ENCODE measurements at regions not wholly inside any gene's neighbourhood (a gene's known extent, or its start where the extent isn't known, plus 50 kb on each side); places are given as distances from the start of the nearest gene placed in this dataset.
"Not testable (repeated sequence)": the region's sequence is repeated elsewhere in the genome, so short reads cannot be mapped to it uniquely, and the experiment has no call there.

DNA sequence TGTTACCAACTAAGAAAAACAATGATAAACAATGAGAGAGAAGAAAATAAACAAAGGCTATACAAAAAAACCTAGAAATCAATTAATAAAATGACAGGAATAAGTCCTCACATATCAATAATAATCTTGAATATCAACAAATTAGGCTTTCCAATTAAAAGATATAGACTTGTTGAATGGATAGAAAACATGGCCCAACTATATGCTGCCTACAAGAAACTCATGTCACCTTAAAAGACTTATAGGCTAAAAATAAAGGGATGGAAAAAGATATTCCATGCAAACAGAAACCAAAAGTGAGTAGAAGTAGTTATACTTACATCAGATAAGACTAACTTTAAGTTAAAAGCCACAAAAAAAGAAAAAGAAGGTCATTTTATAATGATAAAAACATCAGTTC lies 183.9 kb downstream of the MYRFL start:
- DNase-seq (ENCODE audit: low read depth in 2 of 2), result no peak

- DNase-seq (ENCODE audit: low read depth in 2 of 2), result no peak
Observed at GRCh38 chr12:70011353-70011752, 186.3 kb downstream of the MYRFL start.

DNA sequence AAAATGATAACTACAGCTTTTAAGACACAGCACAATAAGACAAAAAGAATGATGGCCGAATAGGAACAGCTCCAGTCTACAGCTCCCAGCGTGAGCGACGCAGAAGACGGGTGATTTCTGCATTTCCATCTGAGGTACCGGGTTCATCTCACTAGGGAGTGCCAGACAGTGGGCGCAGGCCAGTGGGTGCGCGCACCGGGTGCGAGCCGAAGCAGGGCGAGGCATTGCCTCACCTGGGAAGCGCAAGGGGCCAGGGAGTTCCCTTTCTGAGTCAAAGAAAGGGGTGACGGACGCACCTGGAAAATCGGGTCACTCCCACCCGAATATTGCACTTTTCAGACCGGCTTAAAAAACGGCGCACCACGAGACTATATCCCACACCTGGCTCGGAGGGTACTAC lies 188.0 kb downstream of the MYRFL start:
- DNase-seq (ENCODE audit: low read depth in 2 of 2), result not testable (repeated sequence)

DNA sequence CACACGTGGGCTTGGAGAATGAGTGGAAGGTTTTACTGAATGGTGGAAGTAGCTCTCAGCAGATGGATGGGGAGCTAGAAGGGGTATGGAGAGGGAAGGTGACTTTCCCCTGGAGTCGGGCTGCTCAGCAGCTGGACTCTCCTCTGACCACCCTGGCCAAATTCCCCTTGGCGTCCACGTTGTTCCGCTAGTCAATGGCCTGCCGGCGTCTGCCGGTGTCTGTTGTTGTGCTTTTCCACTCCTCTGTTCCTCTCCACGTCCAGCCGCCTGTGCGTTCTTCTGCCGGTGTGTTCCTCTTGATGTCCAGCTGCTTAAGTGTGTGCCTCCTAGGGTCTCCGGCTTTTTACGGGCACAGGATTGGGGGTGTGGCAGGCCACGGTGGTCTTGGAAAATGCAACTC lies 203.5 kb downstream of the MYRFL start:
- DNase-seq (ENCODE audit: low read depth in 2 of 2), result no peak

DNA sequence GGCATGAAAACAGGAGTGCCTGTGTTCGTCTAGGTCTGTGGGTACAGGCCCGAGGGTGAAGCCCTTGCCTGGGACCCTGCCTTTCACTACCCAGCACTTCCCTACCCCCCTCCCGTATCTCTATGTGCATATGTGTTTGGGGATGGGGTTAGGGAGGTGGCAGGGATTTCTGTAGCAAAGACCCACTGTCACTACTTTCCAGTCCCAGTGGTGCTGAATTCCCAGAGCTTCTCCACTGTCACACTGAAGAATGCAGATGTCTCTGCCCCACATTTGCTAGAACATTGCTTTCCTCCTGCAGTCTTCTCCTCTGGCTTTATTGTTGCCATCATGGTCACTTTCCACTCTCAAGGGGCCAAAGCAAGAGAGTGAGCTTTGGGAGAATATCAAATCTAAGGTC lies 203.9 kb downstream of the MYRFL start:
- DNase-seq (ENCODE audit: low read depth in 2 of 2), result no peak

- no peak for DNase-seq (ENCODE audit: low read depth in 2 of 2)
Observed at GRCh38 chr12:70031046-70031445, 206.0 kb downstream of the MYRFL start.

- no peak for DNase-seq (ENCODE audit: low read depth in 2 of 2)
Observed at GRCh38 chr12:70032076-70032475, 207.0 kb downstream of the MYRFL start.

DNA sequence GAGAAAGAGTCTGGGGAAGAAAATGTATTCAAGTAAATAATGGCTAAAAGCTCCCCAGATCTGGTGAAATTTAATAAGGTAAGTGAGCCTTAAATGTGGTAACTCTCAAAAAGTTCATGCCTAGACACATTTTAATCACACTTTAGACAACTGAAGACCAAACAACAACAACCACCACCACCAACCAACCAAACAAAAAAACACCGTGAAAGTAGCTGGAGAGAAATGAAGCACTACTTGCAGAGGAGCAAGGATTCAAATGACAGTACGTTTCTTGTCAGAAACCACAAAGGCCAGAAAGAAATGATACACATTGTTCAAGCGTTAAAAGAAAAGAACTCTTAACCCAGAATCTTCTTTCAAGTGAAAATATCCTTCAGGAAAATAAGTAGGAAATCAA lies 208.3 kb downstream of the MYRFL start:
- DNase-seq (ENCODE audit: low read depth in 2 of 2), result no peak

- no peak for DNase-seq (ENCODE audit: low read depth in 2 of 2)
Observed at GRCh38 chr12:70040141-70040540, 203.1 kb upstream of the CNOT2 start.

DNA sequence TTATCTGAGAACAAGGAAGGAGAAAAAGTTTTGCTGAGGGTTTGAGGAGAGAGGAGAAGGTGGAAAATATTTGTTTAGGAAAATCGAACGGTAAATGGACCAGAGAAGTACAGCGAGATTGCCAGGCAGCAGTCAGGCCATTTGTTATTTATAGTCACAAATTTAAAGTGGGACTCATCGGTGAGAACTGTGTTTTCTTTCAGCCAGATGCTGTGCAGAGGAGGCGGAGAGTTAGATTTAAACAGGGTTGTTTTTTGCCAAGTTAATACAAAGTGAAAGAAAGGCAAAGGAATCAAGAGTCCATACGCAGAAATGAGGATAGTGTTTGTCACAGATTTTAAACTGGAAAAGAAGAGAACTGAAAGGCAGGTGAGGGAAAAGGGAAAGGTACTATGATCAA lies 200.6 kb upstream of the CNOT2 start:
- no peak for DNase-seq (ENCODE audit: low read depth in 2 of 2)

GRCh38 chr12:70043490-70044138 lies 199.6 kb upstream of the CNOT2 start:
- no peak for DNase-seq (ENCODE audit: low read depth in 2 of 2)

DNA sequence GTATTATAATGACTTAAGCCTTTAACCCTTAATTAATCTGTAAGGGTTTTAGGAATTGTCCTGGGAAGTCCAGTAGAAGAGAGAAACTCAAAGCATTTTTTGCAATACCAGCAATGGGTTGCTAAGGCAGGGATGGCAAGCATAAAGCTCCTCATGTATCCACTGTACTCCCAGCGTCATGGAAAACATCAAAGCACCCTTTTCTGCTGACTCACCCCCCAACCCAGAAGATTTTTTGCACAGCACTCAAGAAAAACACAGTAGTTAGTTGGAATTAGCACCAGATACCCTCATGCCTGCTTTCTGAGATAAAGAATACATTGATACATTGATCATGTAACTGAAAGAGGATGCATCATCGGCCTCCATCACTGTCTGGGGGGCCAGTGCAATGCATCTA lies 199.1 kb upstream of the CNOT2 start:
- DNase-seq (ENCODE audit: low read depth in 2 of 2), result no peak

GRCh38 chr12:70045036-70045435 lies 198.2 kb upstream of the CNOT2 start:
- no peak for DNase-seq (ENCODE audit: low read depth in 2 of 2)

DNA sequence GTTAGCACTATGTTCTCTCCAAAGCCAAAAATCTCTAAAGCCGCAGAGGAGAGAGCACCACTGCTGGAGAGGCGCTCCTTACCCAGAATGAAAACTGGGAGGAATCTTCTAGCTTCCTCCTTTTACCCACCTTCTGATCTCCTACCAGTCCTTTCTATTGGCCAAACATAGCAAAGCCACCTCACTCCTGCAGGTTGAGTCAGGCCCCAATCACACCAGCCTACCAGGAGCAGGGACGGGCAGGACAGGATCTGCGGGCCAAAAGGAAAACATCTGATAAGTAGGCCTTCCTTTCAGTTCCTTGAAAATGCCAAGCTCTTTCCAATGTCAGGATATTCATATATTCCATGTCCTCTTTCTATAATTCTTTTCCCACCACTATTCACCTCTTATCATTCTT lies 197.7 kb upstream of the CNOT2 start:
- DNase-seq (ENCODE audit: low read depth in 2 of 2), result no peak

GRCh38 chr12:70048521-70049250 lies 194.5 kb upstream of the CNOT2 start:
- DNase-seq (ENCODE audit: low read depth in 2 of 2), result no peak

DNA sequence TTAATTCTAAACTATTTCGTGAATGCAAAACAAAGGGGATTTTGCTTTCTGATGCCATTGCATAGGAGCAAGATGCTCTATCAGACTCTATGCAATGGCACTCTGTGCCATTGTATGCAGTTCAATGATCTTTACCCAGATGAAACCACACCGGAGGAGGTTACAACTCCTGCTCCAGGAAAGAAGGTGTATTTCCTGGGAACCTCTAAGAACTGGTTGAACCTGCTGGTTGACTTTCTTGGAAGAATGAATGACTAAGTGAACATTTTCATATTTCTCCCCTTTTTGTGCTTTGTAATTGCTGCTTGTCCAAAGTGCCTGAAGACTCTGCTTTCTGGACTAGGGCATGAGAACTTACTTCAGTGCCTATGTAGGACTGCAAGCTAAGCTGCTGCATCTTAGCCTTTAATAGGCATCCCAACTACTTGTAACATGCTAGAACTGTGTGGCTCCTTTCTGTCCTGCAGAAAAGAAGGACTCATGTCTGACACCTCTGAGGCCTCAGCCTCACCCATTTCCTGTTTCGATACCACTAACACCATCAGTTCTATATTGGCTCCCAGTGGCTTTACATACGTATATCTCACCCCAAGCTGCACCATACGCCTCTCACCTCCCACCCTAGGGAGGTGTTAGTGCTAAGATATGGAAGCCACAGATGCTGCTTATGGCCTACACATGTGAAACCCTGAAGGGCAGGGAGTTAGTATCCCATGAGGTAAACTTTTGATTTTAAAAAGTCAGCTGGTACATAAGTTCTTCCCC lies 193.5 kb upstream of the CNOT2 start:
- peak; percentile 8 to 18 for DNase-seq (ENCODE audit: low read depth in 2 of 2)

GRCh38 chr12:70052476-70052875 lies 190.8 kb upstream of the CNOT2 start:
- no peak for DNase-seq (ENCODE audit: low read depth in 2 of 2)

DNA sequence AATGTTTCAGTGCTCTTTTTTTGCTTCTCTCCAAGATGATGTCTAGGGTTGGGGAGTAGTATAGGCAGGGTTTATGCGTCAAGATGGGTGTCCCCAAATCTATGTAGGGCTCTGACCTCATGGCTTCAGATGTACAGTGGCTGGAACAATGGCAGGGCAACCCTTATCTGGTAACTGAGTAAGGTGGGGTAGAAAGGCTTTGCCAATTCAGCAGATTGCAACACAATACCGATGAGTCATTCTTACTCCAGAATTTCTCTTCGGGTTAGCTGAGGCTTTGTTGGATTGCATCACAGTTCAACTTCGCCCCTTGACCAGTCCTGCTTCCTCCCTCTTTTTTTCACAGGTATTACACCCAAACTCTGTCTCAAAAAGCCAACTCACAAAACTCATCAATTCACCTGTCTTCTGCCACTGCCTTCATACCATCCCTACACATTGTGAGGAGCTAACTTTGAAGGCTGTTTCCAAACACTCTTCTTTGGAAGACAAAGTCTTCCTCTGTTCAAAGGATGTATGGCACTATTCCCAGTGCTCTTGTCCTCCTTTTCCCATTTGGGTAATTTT lies 190.2 kb upstream of the CNOT2 start:
- no peak for DNase-seq (ENCODE audit: low read depth in 2 of 2)

DNA sequence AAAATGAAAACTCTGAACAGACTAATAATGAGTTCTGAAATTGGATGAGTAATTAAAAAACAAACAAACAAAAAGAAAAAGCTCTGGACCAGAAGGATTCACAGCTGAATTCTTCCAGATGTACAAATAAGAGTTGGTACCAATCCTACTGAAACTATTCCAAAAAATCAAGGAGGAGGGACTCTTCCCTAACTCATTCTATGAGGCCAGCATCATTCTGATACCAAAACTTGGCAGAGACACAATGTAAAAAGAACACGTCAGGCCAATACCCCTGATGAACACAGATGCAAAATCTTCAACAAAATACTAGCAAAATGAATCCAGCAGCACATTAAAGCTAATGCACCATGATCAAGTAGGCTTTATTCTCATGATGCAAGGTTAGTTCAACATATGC lies 183.9 kb upstream of the CNOT2 start:
- no peak for DNase-seq (ENCODE audit: low read depth in 2 of 2)

DNA sequence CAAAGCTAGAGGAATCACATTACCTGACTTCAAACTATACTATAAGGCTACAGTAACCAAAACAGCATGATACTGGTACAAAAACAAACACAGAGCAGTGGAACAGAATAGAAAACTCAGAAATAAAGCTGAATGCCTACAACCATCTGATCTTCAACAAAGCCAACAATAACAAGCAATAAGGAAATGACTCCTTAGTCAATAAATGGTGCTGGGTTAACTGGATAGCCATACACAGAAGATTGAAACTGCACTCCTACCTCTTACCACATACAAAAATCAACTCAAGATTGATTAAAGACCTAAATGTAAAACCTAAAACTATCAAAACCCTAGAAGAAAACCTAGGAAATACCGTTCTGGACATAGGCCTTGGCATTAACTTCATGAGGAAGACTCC lies 182.6 kb upstream of the CNOT2 start:
- DNase-seq (ENCODE audit: low read depth in 2 of 2), result no peak

- DNase-seq (ENCODE audit: low read depth in 2 of 2), result no peak
Observed at GRCh38 chr12:70068743-70069142, 174.5 kb upstream of the CNOT2 start.

- DNase-seq (ENCODE audit: low read depth in 2 of 2), result no peak
Observed at GRCh38 chr12:70069221-70070105, 173.8 kb upstream of the CNOT2 start.
